BLaER1 (cell line): ENCODE measurements at regions not wholly inside any gene's neighbourhood (a gene's known extent, or its start where the extent isn't known, plus 50 kb on each side); places are given as distances from the start of the nearest gene placed in this dataset.

Experiments
- H3K27ac ChIP-seq: shearing (Covaris generic); formaldehyde crosslinking; 2 replicates; pipeline ENCODE4 v1.8.1; 2022
- H3K27me3 ChIP-seq: shearing (Covaris generic); formaldehyde crosslinking; 2 replicates; pipeline ENCODE4 v1.8.1; 2022
- H3K36me3 ChIP-seq: shearing (Covaris generic); formaldehyde crosslinking; 2 replicates; pipeline ENCODE4 v1.8.1; 2022
- H3K4me1 ChIP-seq: shearing (Covaris generic); formaldehyde crosslinking; 2 replicates; pipeline ENCODE4 v1.8.1; 2022
- H3K4me2 ChIP-seq: shearing (Covaris generic); formaldehyde crosslinking; 2 replicates; pipeline ENCODE4 v1.8.1; 2022
- H3K4me3 ChIP-seq: shearing (Covaris generic); formaldehyde crosslinking; 2 replicates; pipeline ENCODE4 v1.8.1; 2022
- H3K9ac ChIP-seq: shearing (Covaris generic); formaldehyde crosslinking; 2 replicates; pipeline ENCODE4 v1.8.1; 2022
- H3K9me3 ChIP-seq: shearing (Covaris generic); formaldehyde crosslinking; 2 replicates; pipeline ENCODE4 v1.8.1; 2022
- H4K20me1 ChIP-seq: shearing (Covaris generic); formaldehyde crosslinking; 2 replicates; pipeline ENCODE4 v1.8.1; 2022
- Cebpa-rat ChIP-seq: shearing (Covaris generic); IDR thresholded peaks from 2 replicates; pipeline ENCODE4 v1.8.1; 2022

GRCh38 chr1:213744780-213745179 lies 243.0 kb upstream of the PROX1 start:
- H3K27me3 ChIP-seq = no peaks in the 10 kb centered on the region
- no peak overlapping the region for H3K4me3 ChIP-seq
- H3K4me1 ChIP-seq = no peaks in the 10 kb centered on the region
- no peaks in the 10 kb centered on the region for H3K9me3 ChIP-seq
- H3K4me2 ChIP-seq = no peak overlapping the region
- TF ChIP-seq Cebpa-rat = no peak
- H3K27ac ChIP-seq = no peak overlapping the region
- H3K9ac ChIP-seq = no peak overlapping the region
- H3K36me3 ChIP-seq = no peaks in the 10 kb centered on the region
- no peaks in the 10 kb centered on the region for H4K20me1 ChIP-seq

DNA sequence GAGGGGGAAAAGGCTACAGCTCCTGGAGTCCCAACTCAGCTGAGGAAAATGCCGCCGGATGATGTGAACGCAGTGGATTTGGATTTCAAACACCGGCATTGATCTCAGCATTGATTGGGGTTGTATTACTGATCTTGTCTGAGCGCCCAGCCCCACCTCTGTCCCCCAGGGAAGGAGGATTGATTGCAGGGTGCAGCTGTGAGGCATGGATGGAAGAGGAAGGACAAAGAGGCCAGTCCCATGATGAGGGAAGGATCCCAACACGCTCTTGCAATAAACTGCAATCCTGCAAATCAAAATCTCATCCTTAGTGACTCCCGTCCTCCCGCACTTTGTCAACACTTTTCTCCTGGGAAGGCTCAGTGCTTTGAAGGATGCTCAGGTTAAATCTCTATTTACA lies 242.3 kb upstream of the PROX1 start:
- Histone ChIP-seq H3K36me3 (no peaks in the 10 kb centered on the region), H3K27ac (no peak overlapping the region), H3K4me2 (no peak overlapping the region), H3K9ac (no peak overlapping the region), H3K4me3 (no peak overlapping the region), H3K4me1 (no peaks in the 10 kb centered on the region), H4K20me1 (no peaks in the 10 kb centered on the region), H3K9me3 (no peaks in the 10 kb centered on the region), H3K27me3 (no peaks in the 10 kb centered on the region)
- no peak for TF ChIP-seq Cebpa-rat

DNA sequence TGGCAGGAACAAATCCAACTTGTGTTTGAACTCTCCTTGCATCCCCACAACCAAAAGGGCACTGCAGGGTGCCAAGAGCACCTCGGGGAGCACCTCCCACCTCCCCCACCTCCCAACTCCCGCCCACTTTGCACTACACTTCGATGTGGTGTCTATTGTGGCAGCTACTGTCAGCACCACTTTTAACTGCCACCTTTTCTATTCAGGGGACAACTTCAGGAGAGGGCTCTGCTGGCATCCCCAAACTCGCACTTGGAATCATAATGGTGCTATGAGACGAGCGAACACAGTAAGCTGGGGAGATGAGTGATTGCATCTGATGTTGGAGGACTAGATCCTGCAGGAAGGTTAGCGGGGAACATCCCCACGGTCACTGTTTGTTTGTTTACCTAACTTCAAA lies 238.2 kb upstream of the PROX1 start:
- no peak overlapping the region for H3K4me3 ChIP-seq
- no peak overlapping the region for H3K4me2 ChIP-seq
- no peak for TF ChIP-seq Cebpa-rat
- no peaks in the 10 kb centered on the region for H3K36me3 ChIP-seq
- no peaks in the 10 kb centered on the region for H3K9me3 ChIP-seq
- no peaks in the 10 kb centered on the region for H3K4me1 ChIP-seq
- H3K27ac ChIP-seq = no peak overlapping the region
- no peaks in the 10 kb centered on the region for H3K27me3 ChIP-seq
- no peak overlapping the region for H3K9ac ChIP-seq
- H4K20me1 ChIP-seq = no peaks in the 10 kb centered on the region

GRCh38 chr1:213750231-213751063 lies 237.3 kb upstream of the PROX1 start:
- Histone ChIP-seq H3K9ac (no peak overlapping the region), H3K27me3 (no peaks in the 10 kb centered on the region), H3K36me3 (no peaks in the 10 kb centered on the region), H3K4me1 (no peaks in the 10 kb centered on the region), H3K4me2 (no peak overlapping the region), H4K20me1 (no peaks in the 10 kb centered on the region), H3K27ac (no peak overlapping the region), H3K4me3 (no peak overlapping the region), H3K9me3 (no peaks in the 10 kb centered on the region)
- no peak for TF ChIP-seq Cebpa-rat

- Histone ChIP-seq H4K20me1 (no peaks in the 10 kb centered on the region), H3K9me3 (no peaks in the 10 kb centered on the region), H3K4me2 (no peak overlapping the region), H3K9ac (no peak overlapping the region), H3K27ac (no peak overlapping the region), H3K36me3 (no peaks in the 10 kb centered on the region), H3K27me3 (no peaks in the 10 kb centered on the region), H3K4me1 (no peaks in the 10 kb centered on the region), H3K4me3 (no peak overlapping the region)
- no peak for TF ChIP-seq Cebpa-rat
Measured at GRCh38 chr1:213751064-213751397, 236.7 kb upstream of the PROX1 start.

GRCh38 chr1:213759359-213760181 lies 228.2 kb upstream of the PROX1 start:
- H3K27ac ChIP-seq = no peak overlapping the region
- H3K4me3 ChIP-seq = no peak overlapping the region
- no peaks in the 10 kb centered on the region for H4K20me1 ChIP-seq
- H3K4me2 ChIP-seq = no peak overlapping the region
- H3K36me3 ChIP-seq = no peaks in the 10 kb centered on the region
- H3K9me3 ChIP-seq = peaks cover 14% of the 10 kb centered on the region
- no peak for TF ChIP-seq Cebpa-rat
- H3K9ac ChIP-seq = no peak overlapping the region
- peaks cover 18% of the 10 kb centered on the region; the same call in 1 of the 2 replicates for H3K4me1 ChIP-seq
- H3K27me3 ChIP-seq = no peaks in the 10 kb centered on the region

DNA sequence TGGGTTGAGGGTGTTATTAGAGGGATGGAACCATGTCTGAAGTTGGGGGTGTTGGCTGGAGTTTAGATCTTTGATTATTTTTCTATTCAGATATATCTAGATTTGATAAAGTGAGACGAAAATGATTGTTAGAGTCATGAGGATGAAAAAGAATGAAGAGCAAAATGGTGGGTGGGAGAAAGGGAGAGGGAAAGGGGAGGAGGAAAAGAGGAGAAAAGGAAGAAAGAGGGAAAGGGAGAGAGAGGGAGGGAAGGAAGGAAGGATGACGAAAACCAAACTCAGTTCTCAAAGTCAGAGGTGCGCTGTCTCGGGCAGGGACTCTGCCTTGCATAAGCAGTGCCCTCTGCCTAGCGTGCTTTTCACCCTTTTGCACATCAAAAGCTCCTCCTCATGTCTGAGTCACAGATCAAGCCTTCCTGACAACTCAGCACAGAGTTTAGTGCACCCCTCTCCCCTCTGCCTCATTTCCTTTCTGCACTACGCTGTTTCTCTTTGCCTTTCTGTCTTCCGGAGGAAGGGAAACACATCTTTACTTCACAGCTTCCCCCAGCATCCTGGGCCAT lies 225.8 kb upstream of the PROX1 start:
- Histone ChIP-seq H4K20me1 (no peaks in the 10 kb centered on the region), H3K4me3 (no peak overlapping the region), H3K9ac (no peak overlapping the region), H3K27ac (no peak overlapping the region), H3K36me3 (no peaks in the 10 kb centered on the region), H3K27me3 (no peaks in the 10 kb centered on the region), H3K9me3 (peaks cover 14% of the 10 kb centered on the region), H3K4me1 (peaks cover 18% of the 10 kb centered on the region; the same call in 1 of the 2 replicates), H3K4me2 (peak overlapping the region; percentile 17)
- TF ChIP-seq Cebpa-rat = no peak

DNA sequence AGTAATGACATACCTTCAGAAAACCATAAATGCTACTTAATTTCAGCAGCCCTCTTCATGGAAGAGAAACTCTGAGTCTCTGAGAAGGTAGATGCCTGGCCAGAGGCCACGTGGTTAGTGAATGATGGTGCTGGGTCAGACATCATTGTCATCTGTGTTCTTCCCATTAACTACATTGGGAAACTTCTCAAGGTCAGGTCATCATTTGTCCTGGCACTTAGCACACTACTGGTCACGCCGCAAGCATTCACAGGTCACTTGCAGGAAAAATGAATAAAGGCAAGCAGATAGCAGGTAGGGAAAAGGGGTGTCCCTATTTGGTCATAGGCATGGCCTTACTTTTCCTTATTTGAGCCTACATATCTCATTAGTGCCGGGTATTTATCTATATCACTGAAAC lies 220.1 kb upstream of the PROX1 start:
- Histone ChIP-seq H3K4me2 (no peak overlapping the region), H3K4me3 (no peak overlapping the region), H3K4me1 (peaks cover 6% of the 10 kb centered on the region; the same call in 1 of the 2 replicates), H3K9me3 (no peaks in the 10 kb centered on the region), H3K27ac (no peak overlapping the region), H4K20me1 (no peaks in the 10 kb centered on the region), H3K27me3 (no peaks in the 10 kb centered on the region), H3K36me3 (no peaks in the 10 kb centered on the region), H3K9ac (no peak overlapping the region)
- TF ChIP-seq Cebpa-rat = no peak

- Histone ChIP-seq H3K36me3 (no peaks in the 10 kb centered on the region), H3K4me2 (no peak overlapping the region), H3K4me3 (no peak overlapping the region), H3K27ac (no peak overlapping the region), H3K27me3 (no peaks in the 10 kb centered on the region), H3K9ac (no peak overlapping the region), H4K20me1 (no peaks in the 10 kb centered on the region), H3K4me1 (no peaks in the 10 kb centered on the region), H3K9me3 (no peaks in the 10 kb centered on the region)
- TF ChIP-seq Cebpa-rat = no peak
Measured at GRCh38 chr1:213772128-213773063, 215.4 kb upstream of the PROX1 start.
